CD4-positive, alpha-beta T cell (primary cell): ENCODE measurements at regions not wholly inside any gene's neighbourhood (a gene's known extent, or its start where the extent isn't known, plus 50 kb on each side); places are given as distances from the start of the nearest gene placed in this dataset.

ENCODE experiments used
- ATAC-seq: fragments of 200-7000 bp; cut with Tn5 transposase; one replicate; pipeline ENCODE4 v1.10.0; 2022; ENCODE audit warnings: mild to moderate bottlenecking; ENCODE audit not compliant: poor library complexity
- CTCF ChIA-PET: fragments of 350-600 bp; sonication (Branson Sonifier 250); formaldehyde crosslinking; loops from one replicate; lab custom pipeline; 2021; ENCODE audit warnings: antibody characterized with exemption, inconsistent platforms; lab: Charles Lee
- POLR2A ChIA-PET: fragments of 350-600 bp; sonication (Branson Sonifier 250); formaldehyde crosslinking; loops from one replicate; lab custom pipeline; 2021; ENCODE audit warnings: antibody characterized with exemption, inconsistent platforms; lab: Charles Lee
- DNase-seq, 14 experiments: peaks; one replicate each; pipeline ENCODE4 v3.0.0-alpha.2; 2013 to 2020; ENCODE audit warnings: mixed read lengths in 2 of 14
- H3K27ac ChIP-seq, 2 donors: one replicate each; pipeline versions ENCODE4 v1.5.1 to v1.7.0; 2013; ENCODE audit warnings: low read length in 2 of 2, low read depth in 1 of 2, mild to moderate bottlenecking in 1 of 2
- H3K27me3 ChIP-seq, 2 experiments: 1 replicate in 1 of 2; 2 replicates in 1 of 2; pipeline versions ENCODE4 v1.6.1 to v1.7.0; 2013; ENCODE audit warnings: low read length in 2 of 2, control low read depth in 1 of 2, mild to moderate bottlenecking in 1 of 2, moderate library complexity in 1 of 2; ENCODE audit not compliant: insufficient read depth in 2 of 2, control insufficient read depth in 1 of 2
- H3K36me3 ChIP-seq: one replicate; pipeline ENCODE4 v1.6.1; 2013; ENCODE audit warnings: low read length, control low read depth; ENCODE audit not compliant: insufficient read depth
- H3K4me1 ChIP-seq: one replicate; pipeline ENCODE4 v1.6.1; 2013; ENCODE audit warnings: low read length, control low read depth; ENCODE audit not compliant: insufficient read depth
- H3K4me3 ChIP-seq: one replicate; pipeline ENCODE4 v1.5.1; 2013; ENCODE audit warnings: mild to moderate bottlenecking, low read length, moderate library complexity
- H3K9me3 ChIP-seq, 2 experiments: 1 replicate in 1 of 2; 2 replicates in 1 of 2; pipeline versions ENCODE4 v1.6.1 to v1.7.0; 2013; ENCODE audit warnings: low read length in 2 of 2, mild to moderate bottlenecking in 2 of 2, control low read depth in 1 of 2, moderate library complexity in 1 of 2; ENCODE audit not compliant: control insufficient read depth in 1 of 2, insufficient read depth in 1 of 2
- H3K27ac Mint-ChIP-seq: one replicate; pipeline ENCODE4 v1.8.0; 2020; ENCODE audit warnings: mixed read lengths
- H3K27me3 Mint-ChIP-seq: one replicate; pipeline ENCODE4 v1.8.0; 2021; ENCODE audit warnings: mixed read lengths
- H3K36me3 Mint-ChIP-seq: one replicate; pipeline ENCODE4 v1.8.0; 2021; ENCODE audit warnings: low read depth, mixed read lengths
- H3K4me1 Mint-ChIP-seq: one replicate; pipeline ENCODE4 v1.8.0; 2021; ENCODE audit warnings: low read depth, mixed read lengths
- H3K4me3 Mint-ChIP-seq: one replicate; pipeline ENCODE4 v1.8.0; 2020; ENCODE audit warnings: mild to moderate bottlenecking, mixed read lengths
- H3K9me3 Mint-ChIP-seq: one replicate; pipeline ENCODE4 v1.8.0; 2020; ENCODE audit warnings: mixed read lengths
- CTCF ChIP-seq: fragments of 200-600 bp; IDR thresholded peaks from one replicate; pipeline ENCODE4 v1.8.0; 2022; ENCODE audit warnings: antibody characterized with exemption, mild to moderate bottlenecking
- intact Hi-C, 2 experiments: fragments of 100-400 bp; cut with DNase I in 1 of 2; cut with micrococcal nuclease in 1 of 2; formaldehyde crosslinking; loops; one replicate each; pipeline versions ENCODE4 v1.15.1 to v1.9.0; 2023 to 2025; cut with DNase I, micrococcal nuclease

- CTCF ChIA-PET, result no interaction called here
- intact Hi-C loops, result no loop called here
- no peaks in the 10 kb centered on the region for H3K36me3 Mint-ChIP-seq
- Histone ChIP-seq H3K27ac (no peak overlapping the region), H3K9me3 (no peaks in the 10 kb centered on the region), H3K36me3 (no peaks in the 10 kb centered on the region), H3K4me1 (no peaks in the 10 kb centered on the region), H3K27me3 (no peaks in the 10 kb centered on the region), H3K4me3 (no peak overlapping the region)
- ATAC-seq (no peak), DNase-seq (no peak)
- H3K27me3 Mint-ChIP-seq, result no peaks in the 10 kb centered on the region
- H3K27ac Mint-ChIP-seq, result no peak overlapping the region
- no peak for TF ChIP-seq CTCF
- H3K9me3 Mint-ChIP-seq, result no peaks in the 10 kb centered on the region
- POLR2A ChIA-PET, result no interaction called here
- no peaks in the 10 kb centered on the region for H3K4me1 Mint-ChIP-seq
- H3K4me3 Mint-ChIP-seq, result no peak overlapping the region
Measured at GRCh38 chr13:71254384-71254783, 612.6 kb downstream of the DACH1 start.

- intact Hi-C loops, result no loop called here
- no peak overlapping the region for H3K4me3 Mint-ChIP-seq
- Histone ChIP-seq H3K27ac (no peak overlapping the region), H3K27me3 (no peaks in the 10 kb centered on the region), H3K4me3 (no peak overlapping the region), H3K4me1 (no peaks in the 10 kb centered on the region), H3K36me3 (no peaks in the 10 kb centered on the region), H3K9me3 (peaks cover 0 to 2% of the 10 kb centered on the region in 2 experiments)
- H3K27ac Mint-ChIP-seq, result no peak overlapping the region
- ChIA-PET CTCF (interaction anchor here (0.6 kb wide), 1 partner anchor 227 kb away, joined by 3 read pairs; no protein-coding TSS in a partner anchor), POLR2A (no interaction called here)
- no peak for ATAC-seq
- TF ChIP-seq CTCF, result no peak
- no peaks in the 10 kb centered on the region for H3K9me3 Mint-ChIP-seq
- H3K27me3 Mint-ChIP-seq, result no peaks in the 10 kb centered on the region
- no peaks in the 10 kb centered on the region for H3K36me3 Mint-ChIP-seq
- no peak for DNase-seq
- H3K4me1 Mint-ChIP-seq, result no peaks in the 10 kb centered on the region
Measured at GRCh38 chr13:71252184-71252704, 614.8 kb downstream of the DACH1 start.

GRCh38 chr13:71251292-71251951, 615.6 kb downstream of the DACH1 start:
- H3K27ac Mint-ChIP-seq, result no peak overlapping the region
- H3K4me3 Mint-ChIP-seq, result no peak overlapping the region
- no peak for DNase-seq
- no peak for TF ChIP-seq CTCF
- Histone ChIP-seq H3K4me3 (no peak overlapping the region), H3K9me3 (peaks cover 0 to 2% of the 10 kb centered on the region in 2 experiments), H3K4me1 (no peaks in the 10 kb centered on the region), H3K27me3 (no peaks in the 10 kb centered on the region), H3K36me3 (no peaks in the 10 kb centered on the region), H3K27ac (no peak overlapping the region)
- ChIA-PET CTCF (no interaction called here), POLR2A (no interaction called here)
- H3K27me3 Mint-ChIP-seq, result no peaks in the 10 kb centered on the region
- no peak for ATAC-seq
- intact Hi-C loops, result no loop called here
- no peaks in the 10 kb centered on the region for H3K9me3 Mint-ChIP-seq
- H3K4me1 Mint-ChIP-seq, result no peaks in the 10 kb centered on the region
- H3K36me3 Mint-ChIP-seq, result no peaks in the 10 kb centered on the region
